PC-9 (cell line): ENCODE measurements at regions not wholly inside any gene's neighbourhood (a gene's known extent, or its start where the extent isn't known, plus 50 kb on each side); places are given as distances from the start of the nearest gene placed in this dataset.

Source experiments
- BruUV-seq: library from RNA; stranded (reverse); fragments of 400-500 nt; replicated peaks from 2 replicates; lab custom pipeline; 2021; lab: Mats Ljungman, UMichigan
- CTCF ChIA-PET: fragments of 300-600 bp; sonication (Branson Sonifier 250); formaldehyde crosslinking; loops from one replicate; lab custom pipeline; 2022; ENCODE audit warnings: antibody characterized with exemption; lab: Charles Lee
- POLR2A ChIA-PET: fragments of 300-600 bp; sonication (Branson Sonifier 250); formaldehyde crosslinking; loops from one replicate; lab custom pipeline; 2022; ENCODE audit warnings: antibody characterized with exemption; ENCODE audit not compliant: unreplicated experiment; lab: Charles Lee
- DNase-seq, 2 experiments: peaks; one replicate each; pipeline versions ENCODE4 v3.0.0 to v3.0.0-alpha.2; 2015 to 2022; ENCODE audit warnings: mixed read lengths in 1 of 2
- H2AFZ ChIP-seq: fragments of 200-600 bp; sonication (generic); 2 replicates; pipeline ENCODE4 v1.8.1; 2017; ENCODE audit warnings: antibody characterized with exemption
- H3F3A ChIP-seq: fragments of 200-600 bp; sonication (generic); 2 replicates; pipeline ENCODE4 v1.8.1; 2017; ENCODE audit warnings: antibody characterized with exemption, mild to moderate bottlenecking, low read depth; ENCODE audit not compliant: insufficient read depth
- H3K27ac ChIP-seq: fragments of 200-600 bp; sonication (generic); 2 replicates; pipeline ENCODE4 v1.6.1; 2016; ENCODE audit warnings: mixed run types
- H3K27me3 ChIP-seq: fragments of 200-600 bp; sonication (generic); 2 replicates; pipeline ENCODE4 v1.6.1; 2016; ENCODE audit warnings: low read depth, mixed run types; ENCODE audit not compliant: insufficient read depth
- H3K36me3 ChIP-seq: fragments of 200-600 bp; sonication (generic); 2 replicates; pipeline ENCODE4 v1.6.1; 2016; ENCODE audit warnings: low read depth, mixed run types
- H3K4me1 ChIP-seq: fragments of 200-600 bp; sonication (generic); replicated peaks from 2 replicates; pipeline ENCODE4 v1.6.1; 2016; ENCODE audit warnings: mixed run types; ENCODE audit not compliant: insufficient read depth
- H3K4me2 ChIP-seq: fragments of 200-600 bp; sonication (generic); 2 replicates; pipeline ENCODE4 v1.6.1; 2017; ENCODE audit warnings: mixed run types
- H3K4me3 ChIP-seq: fragments of 200-600 bp; sonication (generic); 2 replicates; pipeline ENCODE4 v1.6.1; 2016; ENCODE audit warnings: mixed run types
- H3K79me2 ChIP-seq: fragments of 200-600 bp; sonication (generic); 2 replicates; pipeline ENCODE4 v1.6.1; 2017; ENCODE audit warnings: low read depth, mixed run types
- H3K9me2 ChIP-seq: fragments of 200-600 bp; sonication (generic); 2 replicates; pipeline ENCODE4 v1.8.1; 2017; ENCODE audit warnings: mild to moderate bottlenecking; ENCODE audit not compliant: insufficient read depth
- H3K9me3 ChIP-seq: fragments of 200-600 bp; sonication (generic); 2 replicates; pipeline ENCODE4 v1.8.1; 2016; ENCODE audit warnings: low read depth; ENCODE audit not compliant: insufficient read depth
- H4K20me1 ChIP-seq: fragments of 200-600 bp; sonication (generic); 2 replicates; pipeline ENCODE4 v1.8.1; 2017; ENCODE audit not compliant: insufficient read depth
- EZH2 ChIP-seq: fragments of 200-600 bp; sonication (generic); IDR thresholded peaks from 2 replicates; pipeline ENCODE4 v1.8.0; 2017; ENCODE audit warnings: antibody characterized with exemption, low read depth
- intact Hi-C: fragments of 100-400 bp; cut with micrococcal nuclease; formaldehyde crosslinking; loops from one replicate; pipeline ENCODE4 v1.10.0; 2022; ENCODE audit not compliant: unreplicated experiment
- TF ChIP-seq, protein P1 (sequence below): fragments of 200-600 bp; sonication (generic); conservative IDR thresholded peaks from 2 replicates; pipeline ENCODE4 v1.6.1; 2017; ENCODE audit warnings: mixed run types, antibody characterized with exemption, mild to moderate bottlenecking, moderate library complexity

DNA sequence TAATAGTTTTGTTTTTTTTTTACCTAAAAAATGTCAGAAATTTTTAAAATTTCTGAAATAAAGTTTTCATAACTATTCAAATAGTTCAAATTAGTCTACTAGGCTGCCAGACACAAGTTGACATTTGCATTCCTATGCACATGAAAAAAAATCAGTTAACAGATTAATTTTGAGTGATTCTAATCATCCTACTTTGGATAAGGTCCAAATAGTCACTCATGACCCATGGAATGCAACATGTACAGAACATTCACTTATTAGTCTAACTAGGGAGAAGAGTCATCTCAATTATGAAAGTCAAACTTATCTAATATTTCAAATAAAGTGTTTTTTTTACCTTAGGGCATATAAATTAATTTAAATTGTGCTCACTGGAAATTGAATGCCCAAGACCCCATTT, 390.2 kb downstream of the EPM2A start:
- Histone ChIP-seq H2AFZ (no peak overlapping the region), H3K27ac (no peak overlapping the region), H4K20me1 (no peaks in the 10 kb centered on the region), H3K27me3 (no peaks in the 10 kb centered on the region), H3K79me2 (no peaks in the 10 kb centered on the region), H3K9me3 (no peaks in the 10 kb centered on the region), H3K4me2 (no peak overlapping the region), H3K4me1 (no peaks in the 10 kb centered on the region), H3F3A (no peaks in the 10 kb centered on the region), H3K4me3 (no peak overlapping the region), H3K9me2 (no peaks in the 10 kb centered on the region), H3K36me3 (no peaks in the 10 kb centered on the region)
- TF ChIP-seq EZH2 = no peak
- TF ChIP-seq, protein P1, sequence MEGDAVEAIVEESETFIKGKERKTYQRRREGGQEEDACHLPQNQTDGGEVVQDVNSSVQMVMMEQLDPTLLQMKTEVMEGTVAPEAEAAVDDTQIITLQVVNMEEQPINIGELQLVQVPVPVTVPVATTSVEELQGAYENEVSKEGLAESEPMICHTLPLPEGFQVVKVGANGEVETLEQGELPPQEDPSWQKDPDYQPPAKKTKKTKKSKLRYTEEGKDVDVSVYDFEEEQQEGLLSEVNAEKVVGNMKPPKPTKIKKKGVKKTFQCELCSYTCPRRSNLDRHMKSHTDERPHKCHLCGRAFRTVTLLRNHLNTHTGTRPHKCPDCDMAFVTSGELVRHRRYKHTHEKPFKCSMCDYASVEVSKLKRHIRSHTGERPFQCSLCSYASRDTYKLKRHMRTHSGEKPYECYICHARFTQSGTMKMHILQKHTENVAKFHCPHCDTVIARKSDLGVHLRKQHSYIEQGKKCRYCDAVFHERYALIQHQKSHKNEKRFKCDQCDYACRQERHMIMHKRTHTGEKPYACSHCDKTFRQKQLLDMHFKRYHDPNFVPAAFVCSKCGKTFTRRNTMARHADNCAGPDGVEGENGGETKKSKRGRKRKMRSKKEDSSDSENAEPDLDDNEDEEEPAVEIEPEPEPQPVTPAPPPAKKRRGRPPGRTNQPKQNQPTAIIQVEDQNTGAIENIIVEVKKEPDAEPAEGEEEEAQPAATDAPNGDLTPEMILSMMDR = no peak
- BruUV-seq = no TSS peak
- POLR2A ChIA-PET = no interaction called here
- intact Hi-C loops = no loop called here
- CTCF ChIA-PET = no interaction called here
- no peak for DNase-seq

DNA sequence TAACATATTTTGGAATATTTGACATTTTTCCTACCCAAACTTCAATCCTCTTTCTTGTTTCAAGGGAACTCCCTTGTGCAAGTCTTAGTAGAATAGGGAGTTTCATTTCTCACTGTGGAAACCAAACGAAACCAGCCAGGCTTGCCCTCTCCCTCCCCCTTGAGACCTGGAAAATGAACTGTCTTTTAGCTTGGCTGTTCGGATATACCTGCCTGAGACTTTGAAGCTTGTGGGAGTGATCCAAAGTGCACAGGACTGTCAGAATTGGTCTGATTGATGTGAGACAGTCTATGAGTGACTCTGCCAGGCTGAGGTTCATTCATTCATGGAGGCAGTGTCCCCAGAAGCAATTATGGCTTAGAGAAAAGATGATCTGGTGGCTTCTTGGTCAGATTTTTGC, 388.1 kb downstream of the EPM2A start:
- TF ChIP-seq, protein P1 = no peak
- no peak for TF ChIP-seq EZH2
- intact Hi-C loops = no loop called here
- Histone ChIP-seq H3K4me1 (no peaks in the 10 kb centered on the region), H3K27ac (no peak overlapping the region), H4K20me1 (no peaks in the 10 kb centered on the region), H3K27me3 (no peaks in the 10 kb centered on the region), H3K9me2 (no peaks in the 10 kb centered on the region), H3K4me2 (no peak overlapping the region), H3K79me2 (no peaks in the 10 kb centered on the region), H3K4me3 (no peak overlapping the region), H2AFZ (no peak overlapping the region), H3F3A (no peaks in the 10 kb centered on the region), H3K36me3 (no peaks in the 10 kb centered on the region), H3K9me3 (no peaks in the 10 kb centered on the region)
- ChIA-PET CTCF (no interaction called here), POLR2A (no interaction called here)
- no peak for DNase-seq
- no TSS peak for BruUV-seq

DNA sequence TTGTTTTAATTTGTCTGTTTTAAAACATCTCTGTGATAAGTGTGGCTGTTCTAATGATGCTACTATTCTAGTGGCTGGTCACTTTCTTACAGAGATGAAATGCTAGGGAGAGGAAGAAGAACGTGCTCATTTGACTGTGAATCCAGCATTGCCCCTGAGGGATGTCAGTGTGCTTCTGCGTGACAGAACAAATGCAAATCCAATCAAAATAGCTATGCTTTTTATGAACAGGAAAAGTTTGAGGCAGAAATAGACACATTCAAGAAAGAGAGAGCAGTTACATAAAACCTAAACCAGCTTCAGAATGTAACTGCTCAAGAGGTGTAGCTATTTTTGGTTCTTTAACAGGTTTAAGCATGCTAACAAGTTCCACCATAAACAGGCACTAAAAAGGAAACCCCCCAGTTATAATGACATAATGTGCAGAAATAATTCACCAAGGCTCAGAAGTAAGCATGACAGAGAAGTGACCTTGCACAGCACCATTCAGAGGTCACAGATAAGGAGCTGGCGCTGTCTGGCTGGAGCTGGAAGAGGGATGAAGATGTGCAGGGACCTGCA, 385.3 kb downstream of the EPM2A start:
- Histone ChIP-seq H3K27ac (no peak overlapping the region), H3K4me2 (no peak overlapping the region), H3K9me3 (no peaks in the 10 kb centered on the region), H3K27me3 (no peaks in the 10 kb centered on the region), H2AFZ (0 out of 2 replicates have a peak overlapping the region, but pooled peaks have one; percentile 22), H4K20me1 (no peaks in the 10 kb centered on the region), H3K79me2 (no peaks in the 10 kb centered on the region), H3K9me2 (no peaks in the 10 kb centered on the region), H3K36me3 (no peaks in the 10 kb centered on the region), H3K4me1 (no peaks in the 10 kb centered on the region), H3K4me3 (no peak overlapping the region), H3F3A (no peaks in the 10 kb centered on the region)
- ChIA-PET CTCF (no interaction called here), POLR2A (no interaction called here)
- TF ChIP-seq, protein P1 = no peak
- no peak for TF ChIP-seq EZH2
- DNase-seq = no peak
- intact Hi-C loops = no loop called here
- no TSS peak for BruUV-seq
